ENCODE measurements at regions not wholly inside any gene's neighbourhood (a gene's known extent, or its start where the extent isn't known, plus 50 kb on each side); places are given as distances from the start of the nearest gene placed in this dataset.

GRCh38 chr14:89660166-89660565 is 243.1 kb upstream of the FOXN3 start:
- DNase-seq: no peak

- DNase-seq: no peak
Observed at GRCh38 chr14:89658977-89659670, 242.1 kb upstream of the FOXN3 start.

- no peak for DNase-seq
Observed at GRCh38 chr14:89657014-89657413, 240.0 kb upstream of the FOXN3 start.

GRCh38 chr14:89654998-89655397 is 238.0 kb upstream of the FOXN3 start:
- no peak for DNase-seq

GRCh38 chr14:89652352-89652751 is 235.3 kb upstream of the FOXN3 start:
- no peak for DNase-seq

- no peak for DNase-seq
Observed at GRCh38 chr14:89651805-89652204, 234.8 kb upstream of the FOXN3 start.

- DNase-seq: no peak
Observed at GRCh38 chr14:89650077-89650978, 233.3 kb upstream of the FOXN3 start.

GRCh38 chr14:89649451-89650075 is 232.5 kb upstream of the FOXN3 start:
- no peak for DNase-seq

- DNase-seq: no peak
Observed at GRCh38 chr14:89648924-89649323, 231.9 kb upstream of the FOXN3 start.

- DNase-seq: no peak
Observed at GRCh38 chr14:89648510-89648909, 231.5 kb upstream of the FOXN3 start.

GRCh38 chr14:89646971-89647370 is 229.9 kb upstream of the FOXN3 start:
- DNase-seq: no peak

GRCh38 chr14:89644641-89645040 is 227.6 kb upstream of the FOXN3 start:
- no peak for DNase-seq

- DNase-seq: no peak
Observed at GRCh38 chr14:89641495-89642175, 224.6 kb upstream of the FOXN3 start.

- DNase-seq: no peak
Observed at GRCh38 chr14:89640141-89640540, 223.1 kb upstream of the FOXN3 start.

- no peak for DNase-seq
Observed at GRCh38 chr14:89639687-89640086, 222.7 kb upstream of the FOXN3 start.

GRCh38 chr14:89638891-89639290 is 221.9 kb upstream of the FOXN3 start:
- no peak for DNase-seq

GRCh38 chr14:89637581-89637980 is 220.5 kb upstream of the FOXN3 start:
- DNase-seq: no peak

- DNase-seq: no peak
Observed at GRCh38 chr14:89635615-89636014, 218.6 kb upstream of the FOXN3 start.

GRCh38 chr14:89634037-89634436 is 217.0 kb upstream of the FOXN3 start:
- no peak for DNase-seq

- DNase-seq: no peak
Observed at GRCh38 chr14:89630101-89630829, 213.2 kb upstream of the FOXN3 start.

- no peak for DNase-seq
Observed at GRCh38 chr14:89629383-89629782, 212.3 kb upstream of the FOXN3 start.

- DNase-seq: no peak
Observed at GRCh38 chr14:89628521-89628920, 211.5 kb upstream of the FOXN3 start.

Measured in activated CD4-positive, alpha-beta T cell treated with anti-CD3 and anti-CD28 coated beads for 1 hour (primary cell).